ENCODE measurements at regions not wholly inside any gene's neighbourhood (a gene's known extent, or its start where the extent isn't known, plus 50 kb on each side); places are given as distances from the start of the nearest gene placed in this dataset.

- H3K4me3 ChIP-seq (ENCODE audit: insufficient read depth, low read depth, low read length), result no peak overlapping the region
- no peak overlapping the region for H2AK9ac ChIP-seq (replicated peaks; ENCODE audit: low read depth, low read length, poor library complexity)
- POLR2A ChIA-PET (ENCODE audit: unreplicated experiment), result no interaction called here
- H2AK5ac ChIP-seq (ENCODE audit: low read depth, low read length), result no peak overlapping the region
- no peaks in the 10 kb centered on the region for H3K36me3 ChIP-seq (ENCODE audit: control insufficient read depth, insufficient read depth, low read length)
- intact Hi-C loops (cut with micrococcal nuclease) (loop anchor here (1.0 to 5.0 kb wide), 2 partner anchors 241 to 354 kb away; no protein-coding TSS in a partner anchor), in situ Hi-C loops (cut with MboI; ENCODE audit: low sequenced_read_pairs) (no loop called here), dilution Hi-C loops (cut with HindIII; ENCODE audit: low sequenced_read_pairs, unreplicated experiment) (no loop called here)
- no peaks in the 10 kb centered on the region; the same call in 1 of the 2 replicates for H3K9me3 ChIP-seq (ENCODE audit: control insufficient read depth, insufficient read depth, low read length)
- no peak overlapping the region for H4K91ac ChIP-seq (ENCODE audit: insufficient read depth, low read depth, low read length)
- CTCF ChIA-PET, result interaction anchor here (1.9 kb wide), 1 partner anchor 20 kb away, joined by 5 read pairs; no protein-coding TSS in a partner anchor
- BruUV-seq (replicated peaks), result no TSS peak
- no peak for TF ChIP-seq CTCF (conservative IDR thresholded peaks at IDR 0.05; ENCODE audit: low read depth, low read length)
- no peak for TF ChIP-seq RFX5 (IDR thresholded peaks at IDR 0.05; ENCODE audit: low read depth, low read length)
- no peak for TF ChIP-seq CHD1 (IDR thresholded peaks at IDR 0.05; ENCODE audit: low read depth, low read length)
- TF ChIP-seq MXI1 (IDR thresholded peaks at IDR 0.05; ENCODE audit: borderline replicate concordance, low read depth, low read length), result no peak
- no peak for TF ChIP-seq POLR2A (IDR thresholded peaks at IDR 0.05; ENCODE audit: low read depth, low read length)
- TF ChIP-seq USF2 (IDR thresholded peaks at IDR 0.05; ENCODE audit: low read depth, low read length), result no peak
- TF ChIP-seq RCOR1 (IDR thresholded peaks at IDR 0.05; ENCODE audit: insufficient replicate concordance, low read length), result no peak
- TF ChIP-seq MAFK (IDR thresholded peaks at IDR 0.05; ENCODE audit: low read depth, low read length), result no peak
- no peak for TF ChIP-seq MAZ (IDR thresholded peaks at IDR 0.05; ENCODE audit: borderline replicate concordance, low read depth, low read length)
- no peak for TF ChIP-seq CEBPB (IDR thresholded peaks at IDR 0.05; ENCODE audit: low read depth, low read length)
- TF ChIP-seq BHLHE40 (IDR thresholded peaks at IDR 0.05; ENCODE audit: low read depth, low read length), result no peak
- no peak for TF ChIP-seq RAD21 (IDR thresholded peaks at IDR 0.05; ENCODE audit: low read length)
- no peak for TF ChIP-seq ELK1 (IDR thresholded peaks at IDR 0.05; ENCODE audit: borderline replicate concordance, low read depth, low read length)
- no peak for TF ChIP-seq FOS (IDR thresholded peaks at IDR 0.05; ENCODE audit: low read depth, low read length)
- TF ChIP-seq SMC3 (IDR thresholded peaks at IDR 0.05; ENCODE audit: low read depth, low read length), result no peak
- ATAC-seq (ENCODE audit: low read depth) (no peak), DNase-seq (no peak)
- H2BK20ac ChIP-seq (ENCODE audit: low read depth, low read length), result no peak overlapping the region
- H3K9me1 ChIP-seq (ENCODE audit: insufficient read depth, low read length), result no peaks in the 10 kb centered on the region; the same call in 1 of the 2 replicates
- H3K27ac ChIP-seq (ENCODE audit: insufficient read depth, low read length), result no peak overlapping the region
- H3K27me3 ChIP-seq (ENCODE audit: control insufficient read depth, insufficient read depth, low read length), result no peaks in the 10 kb centered on the region
- H3K18ac ChIP-seq (ENCODE audit: low read depth, low read length), result no peak overlapping the region
- H4K5ac ChIP-seq (ENCODE audit: low read depth, low read length), result no peak overlapping the region
- no peak overlapping the region for H2BK120ac ChIP-seq (ENCODE audit: low read depth, low read length)
- H3K9ac ChIP-seq (ENCODE audit: low read depth, low read length), result no peak overlapping the region
- H4K8ac ChIP-seq (ENCODE audit: low read depth in 2 of 2, low read length in 2 of 2), result no peak overlapping the region
- no peak overlapping the region for H3K4ac ChIP-seq (ENCODE audit: low read depth, low read length)
- no peak overlapping the region for H2BK5ac ChIP-seq (ENCODE audit: low read depth, low read length, poor library complexity, severe bottlenecking)
- no CpG with 5 or more reads among the region's 4 CpGs for WGBS, 2 experiments (ENCODE audit: extremely low coverage in 2 of 2, insufficient read length in 1 of 2)
- peaks cover 6% of the 10 kb centered on the region for H3K4me1 ChIP-seq (ENCODE audit: control insufficient read depth, insufficient read depth, low read length)
- no peak overlapping the region for H3K23ac ChIP-seq (ENCODE audit: low read depth, low read length)
- H3K79me1 ChIP-seq (ENCODE audit: low read depth in 1 of 2, low read length in 2 of 2), result no peaks in the 10 kb centered on the region
- H3K4me2 ChIP-seq (ENCODE audit: low read depth, low read length), result no peak overlapping the region
- no peak overlapping the region for H2BK15ac ChIP-seq (ENCODE audit: low read depth, low read length)
- H4K20me1 ChIP-seq (ENCODE audit: insufficient read depth, low read length), result no peaks in the 10 kb centered on the region
- H3K56ac ChIP-seq (ENCODE audit: extremely low read depth, insufficient read depth, low read length), result no peak overlapping the region
- H3K14ac ChIP-seq (replicated peaks; ENCODE audit: low read depth, low read length), result no peak overlapping the region
- H2AFZ ChIP-seq (replicated peaks; ENCODE audit: low read length, poor library complexity), result no peak overlapping the region
Measured at GRCh38 chr4:38320833-38321232, 343.2 kb upstream of the KLF3 start.

Measured in IMR-90 (cell line).